Medulla oblongata (tissue), 1 donor: ENCODE measurements at regions not wholly inside any gene's neighbourhood (a gene's known extent, or its start where the extent isn't known, plus 50 kb on each side); places are given as distances from the start of the nearest gene placed in this dataset.
"Not testable (repeated sequence)": the region's sequence is repeated elsewhere in the genome, so short reads cannot be mapped to it uniquely, and the experiment has no call there.

Source experiments
- DNase-seq: peaks from one replicate; pipeline ENCODE4 v3.0.0-alpha.2; 2015; ENCODE audit errors: extremely low spot score

DNA sequence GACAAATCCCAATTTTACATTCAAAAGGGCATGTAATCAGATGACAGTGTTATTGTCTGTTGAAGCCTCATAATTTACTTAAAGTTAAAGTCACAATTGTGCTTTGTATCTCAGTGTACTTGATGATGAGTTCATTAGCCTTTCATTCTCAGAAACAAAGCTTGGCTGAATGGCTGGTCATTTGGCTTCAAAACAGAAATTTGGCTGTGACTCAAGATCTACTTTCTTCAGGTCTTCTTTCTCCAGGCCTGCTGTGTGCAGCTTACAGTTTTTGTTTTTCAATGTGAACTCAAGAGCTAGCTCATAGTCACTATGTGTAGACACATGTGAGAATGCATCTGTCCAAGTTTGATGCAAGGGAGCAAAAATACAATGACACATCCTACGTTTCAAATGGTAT lies 2003.6 kb upstream of the WWC1 start:
- no peak for DNase-seq

DNA sequence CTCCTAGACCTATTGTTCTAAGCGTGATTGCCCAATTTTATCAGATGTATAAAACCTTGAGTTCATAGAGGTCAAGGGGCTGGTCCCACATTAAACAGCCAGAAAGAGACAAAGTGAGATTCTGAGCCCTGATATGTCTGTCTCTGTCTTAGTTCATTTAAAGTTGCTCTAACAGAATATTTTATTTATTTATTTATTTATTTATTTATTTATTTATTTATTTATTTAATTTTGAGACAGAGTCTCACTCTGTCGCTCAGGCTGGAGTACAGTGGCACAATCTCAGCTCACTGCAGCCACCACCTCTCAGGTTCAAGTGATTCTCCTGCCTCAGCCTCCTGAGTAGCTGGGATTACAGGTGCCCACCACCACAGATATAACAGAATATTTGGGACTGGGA lies 1999.6 kb upstream of the WWC1 start:
- DNase-seq = not testable (repeated sequence)

DNA sequence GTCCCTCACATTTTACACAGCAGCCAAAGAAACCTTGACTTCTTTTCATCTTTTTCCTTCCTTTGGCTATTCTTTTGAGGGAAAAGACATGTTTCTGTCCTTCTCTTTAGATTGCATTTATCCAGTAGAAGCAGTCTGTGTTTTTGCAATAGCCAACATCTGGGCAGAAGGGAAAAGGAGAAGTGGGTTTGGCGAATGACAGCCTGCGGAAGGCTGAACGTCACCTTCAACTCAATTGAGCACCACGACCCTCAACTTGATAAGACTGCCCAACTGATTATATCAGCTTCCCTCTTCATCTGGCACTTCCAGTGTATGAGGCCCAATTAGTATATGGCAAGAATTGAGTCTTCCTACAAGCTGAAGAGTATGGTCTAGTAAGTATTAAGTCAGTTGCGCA lies 1997.6 kb upstream of the WWC1 start:
- DNase-seq = no peak

- no peak for DNase-seq
Observed at GRCh38 chr5:166302166-166302565, 1989.3 kb upstream of the WWC1 start.

GRCh38 chr5:166317425-166317824 lies 1974.0 kb upstream of the WWC1 start:
- DNase-seq = no peak

GRCh38 chr5:166320920-166321480 lies 1970.4 kb upstream of the WWC1 start:
- DNase-seq = no peak

DNA sequence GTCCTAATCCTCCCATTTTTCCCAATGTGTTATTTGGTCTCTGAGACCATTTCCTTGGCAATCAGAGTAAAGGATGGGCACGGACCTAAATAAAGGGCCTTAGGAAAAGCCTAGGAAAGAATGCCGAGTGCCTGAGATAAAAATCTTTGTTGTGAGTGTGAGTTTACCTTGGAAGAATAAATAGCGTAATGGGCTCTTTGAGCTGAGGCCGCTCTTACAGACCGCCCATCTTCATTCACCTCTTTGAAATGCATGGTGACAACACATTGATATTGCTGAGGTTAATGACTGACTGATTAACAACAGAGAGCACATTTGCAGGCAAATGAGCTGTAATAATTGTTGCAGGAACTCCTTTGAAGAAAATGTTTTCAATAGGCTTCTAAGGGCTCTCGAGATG lies 1967.1 kb upstream of the WWC1 start:
- no peak for DNase-seq

- no peak for DNase-seq
Observed at GRCh38 chr5:166329149-166329800, 1962.2 kb upstream of the WWC1 start.

DNA sequence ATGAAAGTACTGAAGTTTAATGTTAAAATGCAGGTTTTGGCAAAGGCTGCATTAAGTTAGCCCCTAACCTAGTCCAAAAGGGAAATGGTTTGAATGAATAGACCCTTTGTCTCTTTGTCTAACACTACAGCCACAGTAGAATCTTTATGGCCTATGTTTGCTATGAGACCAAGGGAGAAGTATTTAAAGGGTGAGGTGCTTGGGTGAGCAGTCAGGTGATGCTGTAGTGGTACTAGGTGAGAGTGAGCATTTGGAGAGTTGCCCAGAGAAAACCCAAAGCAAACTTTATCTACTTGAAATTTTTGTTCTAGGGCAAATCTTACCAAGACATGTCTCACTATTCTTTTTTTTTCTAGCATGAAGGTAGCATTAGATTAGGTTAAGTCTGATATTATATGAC lies 1961.4 kb upstream of the WWC1 start:
- DNase-seq = no peak

DNA sequence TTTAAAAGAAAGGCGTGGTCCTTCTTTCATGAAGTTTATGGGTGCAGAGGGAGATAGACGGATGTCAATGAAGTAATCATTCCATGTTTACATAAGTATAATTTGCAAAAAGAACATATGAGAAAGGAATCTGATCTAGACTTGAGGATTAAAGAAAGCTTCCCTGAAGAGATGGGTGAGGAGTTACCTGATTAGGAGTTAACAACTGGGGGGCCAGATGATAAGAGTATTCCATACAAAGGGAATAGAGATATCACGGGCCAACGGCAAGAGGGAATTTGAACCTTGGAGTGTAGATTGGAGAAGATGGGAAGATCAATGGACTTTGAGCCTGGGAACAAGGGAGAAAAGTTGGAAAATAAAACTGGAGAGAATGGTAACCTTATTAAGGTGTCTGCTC lies 1959.9 kb upstream of the WWC1 start:
- DNase-seq = no peak

GRCh38 chr5:166338801-166339200 lies 1952.6 kb upstream of the WWC1 start:
- no peak for DNase-seq

DNA sequence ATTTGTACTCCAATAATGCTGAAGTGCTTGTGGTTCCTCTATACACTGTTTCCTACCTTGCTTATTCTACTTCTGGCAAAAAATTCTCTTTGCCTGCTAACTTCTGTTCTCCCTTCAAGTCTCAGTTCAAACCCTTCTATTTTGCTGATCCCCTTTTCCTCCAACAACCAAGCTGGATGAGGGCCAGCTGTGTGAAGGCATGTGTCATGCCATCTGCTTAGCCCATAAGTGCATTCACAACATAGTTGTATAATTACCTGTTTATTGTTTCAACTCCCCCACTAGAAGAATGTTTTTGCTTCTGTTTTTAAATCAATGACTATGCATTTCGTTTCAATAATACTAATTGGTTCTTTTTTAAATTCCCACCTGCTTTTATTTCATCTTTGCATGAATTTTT lies 1951.4 kb upstream of the WWC1 start:
- no peak for DNase-seq

- no peak for DNase-seq
Observed at GRCh38 chr5:166341740-166342337, 1949.6 kb upstream of the WWC1 start.

- DNase-seq = no peak
Observed at GRCh38 chr5:166342402-166342801, 1949.0 kb upstream of the WWC1 start.

DNA sequence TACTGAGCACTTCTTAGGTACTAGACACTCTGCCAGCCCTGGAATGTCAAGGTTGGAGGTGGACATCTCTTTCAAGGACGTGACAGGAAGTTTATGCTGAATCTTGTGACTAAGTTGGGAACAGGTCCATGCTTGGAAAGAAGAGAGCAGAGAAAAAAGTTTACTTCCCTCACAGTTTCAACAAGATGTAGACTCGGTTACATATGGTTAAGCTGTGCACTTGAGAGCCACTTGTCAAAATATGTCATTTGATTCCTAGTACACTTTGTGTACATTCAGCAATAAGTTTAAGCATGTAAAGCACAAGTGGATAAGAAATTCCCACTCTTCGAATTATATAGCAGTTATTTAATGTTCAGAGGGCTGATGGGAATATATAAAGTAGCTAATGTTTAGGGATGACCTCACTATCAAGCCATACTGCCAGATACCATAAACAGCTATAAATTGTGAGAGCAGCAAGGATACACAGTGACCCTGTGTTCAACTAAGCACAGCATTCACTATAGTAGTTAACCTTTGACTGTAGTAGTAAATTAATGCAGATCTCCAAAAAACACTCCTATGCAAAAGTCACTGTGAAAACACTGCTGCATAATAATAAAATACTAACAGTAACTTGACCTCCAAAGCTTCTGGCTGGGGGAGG lies 1944.6 kb upstream of the WWC1 start:
- DNase-seq = no peak

GRCh38 chr5:166349046-166349445 lies 1942.4 kb upstream of the WWC1 start:
- DNase-seq = no peak

GRCh38 chr5:166353580-166353979 lies 1937.9 kb upstream of the WWC1 start:
- no peak for DNase-seq

GRCh38 chr5:166354332-166354731 lies 1937.1 kb upstream of the WWC1 start:
- DNase-seq = no peak

DNA sequence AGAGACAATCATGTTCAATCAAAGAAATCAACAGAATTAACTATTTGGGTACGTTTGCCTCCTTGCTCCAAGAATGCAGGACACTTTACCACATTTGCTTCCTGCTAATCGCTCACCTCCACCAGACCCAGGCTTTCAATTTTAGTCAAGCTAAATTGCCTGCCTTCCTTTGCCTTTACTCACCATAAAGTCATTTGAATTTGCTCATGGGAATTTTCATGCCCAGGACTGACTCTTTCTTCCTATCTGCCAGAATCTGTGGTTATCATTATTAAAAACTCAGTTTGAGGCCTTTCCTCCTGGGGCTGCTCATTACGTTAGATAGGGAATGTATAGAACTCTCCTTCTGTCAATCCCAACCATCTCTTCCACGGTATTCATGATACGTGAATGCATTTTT lies 1935.3 kb upstream of the WWC1 start:
- no peak for DNase-seq

- DNase-seq = no peak
Observed at GRCh38 chr5:166358127-166358830, 1933.2 kb upstream of the WWC1 start.

DNA sequence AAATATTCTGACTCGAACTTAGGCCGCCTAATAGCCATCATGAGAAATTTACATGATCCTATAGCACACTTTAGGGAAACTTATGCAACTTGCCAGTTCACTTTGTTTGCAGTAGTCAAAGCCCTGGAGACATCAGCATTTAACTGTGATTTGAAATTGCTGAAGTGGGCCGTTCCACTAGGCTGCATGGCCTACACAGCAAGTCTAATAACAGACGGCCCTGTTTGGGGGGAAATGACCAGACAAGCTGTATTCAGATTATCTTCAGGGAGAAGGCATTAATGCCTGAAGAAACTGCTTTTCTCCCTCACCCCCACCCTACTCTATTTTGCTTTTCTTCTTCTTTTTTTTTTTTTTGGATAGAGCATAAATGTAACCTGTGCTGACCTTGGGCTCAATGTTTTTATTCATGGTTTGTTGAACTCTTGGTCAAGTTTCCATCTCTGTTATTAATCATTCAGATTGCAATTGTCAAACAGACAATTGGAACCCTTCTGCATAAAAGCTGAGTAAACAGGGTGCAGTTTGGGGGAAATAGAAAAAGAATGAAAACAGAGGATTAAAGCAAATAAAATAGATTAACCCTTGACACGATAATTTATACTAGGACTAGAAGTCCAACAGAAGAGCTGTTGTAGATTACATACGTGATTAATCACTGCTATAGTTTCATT lies 1928.2 kb upstream of the WWC1 start:
- no peak for DNase-seq

DNA sequence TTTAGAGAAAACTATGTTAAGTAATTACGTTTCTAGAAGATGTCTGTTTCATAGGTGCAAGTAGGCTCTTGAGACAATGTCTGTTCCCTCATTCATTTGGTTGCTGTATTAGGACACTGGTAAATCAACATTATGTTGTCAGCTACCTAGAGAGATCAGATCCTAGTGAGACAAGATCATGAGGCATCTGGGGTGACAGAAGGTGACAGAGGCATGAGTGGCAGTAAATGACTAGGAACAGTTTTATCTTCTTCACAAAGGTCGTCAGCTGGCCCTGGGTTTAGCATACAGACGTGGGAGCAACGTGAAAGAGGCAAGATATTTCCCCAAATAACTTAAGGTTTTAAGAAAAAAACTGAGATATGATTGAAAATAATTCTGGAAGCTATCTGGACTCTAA lies 1926.3 kb upstream of the WWC1 start:
- no peak for DNase-seq
